ENCODE measurements at regions not wholly inside any gene's neighbourhood (a gene's known extent, or its start where the extent isn't known, plus 50 kb on each side); places are given as distances from the start of the nearest gene placed in this dataset.

- Mint-ChIP-seq H3K36me3 (no peaks in the 10 kb centered on the region), H3K9me3 (no peaks in the 10 kb centered on the region), H3K4me1 (peaks cover 8% of the 10 kb centered on the region), H3K4me3 (no peak overlapping the region), H3K27me3 (ENCODE audit: low read depth) (peaks cover 2% of the 10 kb centered on the region), H3K27ac (no peak overlapping the region)
- no peak for DNase-seq (ENCODE audit: low spot score in 2 of 2, unreplicated experiment in 2 of 2)
- TF ChIP-seq, protein P1, sequence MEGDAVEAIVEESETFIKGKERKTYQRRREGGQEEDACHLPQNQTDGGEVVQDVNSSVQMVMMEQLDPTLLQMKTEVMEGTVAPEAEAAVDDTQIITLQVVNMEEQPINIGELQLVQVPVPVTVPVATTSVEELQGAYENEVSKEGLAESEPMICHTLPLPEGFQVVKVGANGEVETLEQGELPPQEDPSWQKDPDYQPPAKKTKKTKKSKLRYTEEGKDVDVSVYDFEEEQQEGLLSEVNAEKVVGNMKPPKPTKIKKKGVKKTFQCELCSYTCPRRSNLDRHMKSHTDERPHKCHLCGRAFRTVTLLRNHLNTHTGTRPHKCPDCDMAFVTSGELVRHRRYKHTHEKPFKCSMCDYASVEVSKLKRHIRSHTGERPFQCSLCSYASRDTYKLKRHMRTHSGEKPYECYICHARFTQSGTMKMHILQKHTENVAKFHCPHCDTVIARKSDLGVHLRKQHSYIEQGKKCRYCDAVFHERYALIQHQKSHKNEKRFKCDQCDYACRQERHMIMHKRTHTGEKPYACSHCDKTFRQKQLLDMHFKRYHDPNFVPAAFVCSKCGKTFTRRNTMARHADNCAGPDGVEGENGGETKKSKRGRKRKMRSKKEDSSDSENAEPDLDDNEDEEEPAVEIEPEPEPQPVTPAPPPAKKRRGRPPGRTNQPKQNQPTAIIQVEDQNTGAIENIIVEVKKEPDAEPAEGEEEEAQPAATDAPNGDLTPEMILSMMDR (IDR thresholded peaks at IDR 0.05; ENCODE audit: unreplicated experiment): no peak
Measured at GRCh38 chr16:65222049-65222448, 100.2 kb upstream of the CDH11 start.

DNA sequence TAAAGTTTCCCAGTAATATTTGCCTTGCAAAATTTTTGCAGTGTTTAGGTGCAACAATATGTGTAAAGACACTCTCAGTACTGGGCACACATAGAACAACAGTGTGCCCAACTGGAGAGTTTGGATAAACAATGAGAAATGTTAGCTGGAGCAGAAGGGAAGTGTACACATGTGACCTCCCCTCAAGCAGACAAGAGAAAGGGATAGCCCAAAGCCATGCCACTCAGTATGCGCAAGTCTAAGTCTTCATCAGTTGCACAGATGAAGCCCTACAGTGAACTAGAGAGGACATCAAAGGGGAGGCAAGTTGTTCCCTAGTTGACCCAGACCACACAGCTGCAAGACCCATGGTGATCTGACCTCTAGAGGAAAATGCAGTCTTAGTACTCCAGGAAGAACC, 97.9 kb upstream of the CDH11 start:
- TF ChIP-seq, protein P1 (IDR thresholded peaks at IDR 0.05; ENCODE audit: unreplicated experiment): no peak
- Mint-ChIP-seq H3K36me3 (no peaks in the 10 kb centered on the region), H3K9me3 (no peaks in the 10 kb centered on the region), H3K27ac (no peak overlapping the region), H3K27me3 (ENCODE audit: low read depth) (peaks cover 2% of the 10 kb centered on the region), H3K4me1 (peaks cover 8% of the 10 kb centered on the region), H3K4me3 (no peak overlapping the region)
- no peak for DNase-seq (ENCODE audit: low spot score in 2 of 2, unreplicated experiment in 2 of 2)

DNA sequence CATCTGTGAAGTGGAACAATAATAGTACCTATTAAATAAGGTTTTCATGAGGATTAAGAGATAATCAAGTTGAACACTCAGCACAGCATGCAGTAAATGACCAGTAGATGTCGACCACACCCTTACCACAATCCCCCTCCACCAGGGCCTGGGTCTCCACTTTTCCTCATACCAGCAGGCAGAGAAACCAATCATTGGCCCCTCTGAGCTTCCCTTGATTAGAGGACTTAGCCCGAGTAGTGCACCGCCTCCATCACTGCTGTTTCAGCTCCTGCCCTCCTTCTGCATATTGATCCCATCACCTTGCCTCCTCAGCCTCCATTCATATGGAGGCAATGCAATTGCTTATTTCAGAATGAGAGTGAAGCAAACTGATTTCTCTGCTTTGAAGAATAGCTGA, 96.5 kb upstream of the CDH11 start:
- DNase-seq (ENCODE audit: low spot score in 2 of 2, unreplicated experiment in 2 of 2): no peak
- TF ChIP-seq, protein P1 (IDR thresholded peaks at IDR 0.05; ENCODE audit: unreplicated experiment): no peak
- H3K9me3 Mint-ChIP-seq: no peaks in the 10 kb centered on the region
- no peak overlapping the region for H3K27ac Mint-ChIP-seq
- H3K4me1 Mint-ChIP-seq: peaks cover 8% of the 10 kb centered on the region
- H3K4me3 Mint-ChIP-seq: no peak overlapping the region
- no peaks in the 10 kb centered on the region for H3K36me3 Mint-ChIP-seq
- peaks cover 2% of the 10 kb centered on the region for H3K27me3 Mint-ChIP-seq (ENCODE audit: low read depth)

DNA sequence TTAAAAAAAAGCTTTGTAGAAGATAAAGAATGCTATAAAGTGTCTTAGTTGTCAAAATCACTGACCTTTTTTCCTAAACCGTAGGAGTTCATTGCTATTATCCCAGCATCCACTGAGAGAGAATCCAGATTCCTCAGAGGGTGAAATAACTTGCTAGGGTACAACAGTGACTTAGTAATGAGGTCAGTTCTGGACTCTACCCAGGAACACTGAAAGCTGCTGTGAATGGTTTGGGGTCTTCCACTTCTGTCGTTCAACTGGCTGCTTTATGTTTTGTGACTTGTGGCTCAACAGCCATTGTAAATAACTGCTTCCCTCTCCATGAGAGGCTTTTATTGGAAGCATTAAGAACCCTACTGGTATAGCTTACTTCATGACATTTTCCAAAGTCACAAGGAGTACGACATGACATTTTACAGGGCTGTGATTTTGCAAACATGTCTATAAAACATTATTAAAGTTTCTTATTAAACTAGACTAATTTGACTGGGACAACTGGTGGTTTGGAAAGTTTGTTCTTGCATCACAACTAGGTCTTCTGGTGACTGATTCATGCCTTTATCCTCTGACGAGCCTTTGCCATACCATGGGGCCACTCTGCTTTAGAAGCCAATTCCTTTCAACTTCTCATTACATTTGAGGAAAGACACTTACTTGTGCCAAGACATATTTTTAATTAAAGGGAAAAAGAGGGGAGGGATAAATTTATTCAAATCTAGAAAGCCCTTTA, 92.2 kb upstream of the CDH11 start:
- TF ChIP-seq, protein P1 (IDR thresholded peaks at IDR 0.05; ENCODE audit: unreplicated experiment): no peak
- H3K4me1 Mint-ChIP-seq: no peaks in the 10 kb centered on the region
- H3K36me3 Mint-ChIP-seq: no peaks in the 10 kb centered on the region
- DNase-seq (ENCODE audit: low spot score in 2 of 2, unreplicated experiment in 2 of 2): no peak
- H3K4me3 Mint-ChIP-seq: no peak overlapping the region
- no peaks in the 10 kb centered on the region for H3K27me3 Mint-ChIP-seq (ENCODE audit: low read depth)
- no peak overlapping the region for H3K27ac Mint-ChIP-seq
- no peaks in the 10 kb centered on the region for H3K9me3 Mint-ChIP-seq

DNA sequence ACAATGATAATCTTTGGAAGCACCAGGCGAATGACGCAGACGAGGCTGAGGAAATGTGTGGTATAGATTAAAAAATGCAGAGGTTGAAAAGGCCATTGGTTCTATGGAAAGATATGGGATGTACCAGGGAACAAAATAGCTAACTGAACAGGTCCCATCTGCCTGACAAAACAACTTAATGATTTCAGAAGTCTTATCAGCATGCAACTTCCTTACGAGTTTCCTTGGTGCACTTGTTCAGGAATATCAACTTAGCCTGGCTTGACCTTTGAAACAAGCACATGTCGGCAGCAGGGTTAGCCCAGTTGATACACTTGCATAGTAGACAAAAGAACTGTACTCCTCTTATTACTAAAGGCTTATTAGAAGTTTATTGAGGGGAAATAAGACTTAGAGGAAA, 90.9 kb upstream of the CDH11 start:
- TF ChIP-seq, protein P1 (IDR thresholded peaks at IDR 0.05; ENCODE audit: unreplicated experiment): no peak
- Mint-ChIP-seq H3K9me3 (no peaks in the 10 kb centered on the region), H3K4me3 (no peak overlapping the region), H3K36me3 (no peaks in the 10 kb centered on the region), H3K27me3 (ENCODE audit: low read depth) (no peaks in the 10 kb centered on the region), H3K27ac (no peak overlapping the region), H3K4me1 (no peaks in the 10 kb centered on the region)
- DNase-seq (ENCODE audit: low spot score in 2 of 2, unreplicated experiment in 2 of 2): no peak

Data from mesothelial cell of epicardium (in vitro differentiated cells).